CD14-positive monocyte (primary cell): ENCODE measurements at regions not wholly inside any gene's neighbourhood (a gene's known extent, or its start where the extent isn't known, plus 50 kb on each side); places are given as distances from the start of the nearest gene placed in this dataset.

ENCODE experiments used
- DNase-seq, 3 donors: peaks; one replicate each; pipeline ENCODE4 v3.0.0-alpha.2; 2011 to 2022
- H2AFZ ChIP-seq: 2 replicates; pipeline ENCODE4 v1.6.0; 2012; ENCODE audit warnings: mild to moderate bottlenecking, low read depth, low read length, inconsistent platforms; ENCODE audit not compliant: insufficient read depth, poor library complexity, severe bottlenecking
- H3K27ac ChIP-seq, 2 donors: 1 replicate in 1 of 2; 2 replicates in 1 of 2; pipeline ENCODE4 v1.5.1; 2012 to 2013; ENCODE audit warnings: low read length in 2 of 2, control low read depth in 1 of 2, inconsistent platforms in 1 of 2, low read depth in 1 of 2, mild to moderate bottlenecking in 1 of 2
- H3K27me3 ChIP-seq, 2 donors: one replicate each; pipeline versions ENCODE4 v1.6.0 to v1.6.1; 2011 to 2013; ENCODE audit warnings: low read length in 2 of 2; ENCODE audit not compliant: control insufficient read depth in 2 of 2, insufficient read depth in 2 of 2
- H3K36me3 ChIP-seq, 2 donors: replicated peaks in 1 of 2; 1 replicate in 1 of 2; 2 replicates in 1 of 2; pipeline versions ENCODE4 v1.5.1 to v1.6.1; 2012 to 2013; ENCODE audit warnings: low read length in 2 of 2, control low read depth in 1 of 2, inconsistent platforms in 1 of 2, mild to moderate bottlenecking in 1 of 2; ENCODE audit not compliant: insufficient read depth in 2 of 2, control insufficient read depth in 1 of 2
- H3K4me1 ChIP-seq, 2 donors: 1 replicate in 1 of 2; 2 replicates in 1 of 2; pipeline versions ENCODE4 v1.5.1 to v1.6.1; 2012 to 2013; ENCODE audit warnings: low read length in 2 of 2, control low read depth in 1 of 2, inconsistent platforms in 1 of 2, mild to moderate bottlenecking in 1 of 2, moderate library complexity in 1 of 2; ENCODE audit not compliant: insufficient read depth in 2 of 2, control insufficient read depth in 1 of 2
- H3K4me2 ChIP-seq: replicated peaks from 2 replicates; pipeline ENCODE3; 2012; ENCODE audit warnings: low read length, moderate library complexity, mild to moderate bottlenecking; ENCODE audit not compliant: poor library complexity, severe bottlenecking; ENCODE audit errors: extremely low read depth
- H3K4me3 ChIP-seq, 3 experiments: fragments of 200-600 bp in 1 of 3; sonication (generic) in 1 of 3; replicated peaks in 1 of 3; 1 replicate in 2 of 3; 2 replicates in 1 of 3; pipeline ENCODE4 v1.5.1; 2011 to 2013; ENCODE audit warnings: low read length in 3 of 3, mild to moderate bottlenecking in 3 of 3, control low read depth in 2 of 3, low read depth in 2 of 3, inconsistent platforms in 1 of 3, moderate library complexity in 1 of 3
- H3K79me2 ChIP-seq: 2 replicates; pipeline ENCODE4 v1.6.0; 2012; ENCODE audit warnings: mild to moderate bottlenecking, control low read depth, inconsistent platforms, low read length, moderate library complexity; ENCODE audit not compliant: insufficient read depth
- H3K9ac ChIP-seq: 2 replicates; pipeline ENCODE4 v1.6.0; 2017; ENCODE audit warnings: low read length, mild to moderate bottlenecking; ENCODE audit not compliant: insufficient read depth, poor library complexity, severe bottlenecking
- H3K9me3 ChIP-seq, 2 donors: replicated peaks in 1 of 2; 1 replicate in 1 of 2; 2 replicates in 1 of 2; pipeline versions ENCODE4 v1.5.1 to v1.6.1; 2012 to 2013; ENCODE audit warnings: low read length in 2 of 2, control low read depth in 1 of 2; ENCODE audit not compliant: control insufficient read depth in 1 of 2, insufficient read depth in 1 of 2
- H4K20me1 ChIP-seq: 2 replicates; pipeline ENCODE4 v1.6.0; 2012; ENCODE audit warnings: mild to moderate bottlenecking, low read length, control low read depth, moderate library complexity; ENCODE audit not compliant: insufficient read depth
- H3K27ac Mint-ChIP-seq, 7 donors: one replicate each; pipeline ENCODE4 v1.8.0; 2020; ENCODE audit warnings: mild to moderate bottlenecking in 7 of 7, mixed read lengths in 7 of 7, moderate library complexity in 6 of 7, inconsistent platforms in 2 of 7
- H3K27me3 Mint-ChIP-seq, 3 donors: one replicate each; pipeline ENCODE4 v1.8.0; 2021 to 2022; ENCODE audit warnings: low read depth in 3 of 3, mild to moderate bottlenecking in 3 of 3, mixed read lengths in 3 of 3, moderate library complexity in 3 of 3, inconsistent platforms in 1 of 3
- H3K36me3 Mint-ChIP-seq, 2 donors: one replicate each; pipeline ENCODE4 v1.8.0; 2020; ENCODE audit warnings: mixed read lengths in 2 of 2, inconsistent platforms in 1 of 2, mild to moderate bottlenecking in 1 of 2
- H3K4me1 Mint-ChIP-seq: one replicate; pipeline ENCODE4 v1.8.0; 2020; ENCODE audit warnings: mild to moderate bottlenecking, mixed read lengths
- H3K4me3 Mint-ChIP-seq, 2 donors: one replicate each; pipeline ENCODE4 v1.8.0; 2020; ENCODE audit warnings: mild to moderate bottlenecking in 2 of 2, mixed read lengths in 2 of 2, moderate library complexity in 1 of 2
- H3K9me3 Mint-ChIP-seq, 7 donors: one replicate each; pipeline ENCODE4 v1.8.0; 2020 to 2022; ENCODE audit warnings: mixed read lengths in 7 of 7, mild to moderate bottlenecking in 6 of 7, moderate library complexity in 6 of 7, inconsistent platforms in 2 of 7
- WGBS: methylation state at CpG from one replicate; pipeline ENCODE4 v1.1.5; 2013; ENCODE audit warnings: missing lambda C conversion rate; ENCODE audit not compliant: insufficient coverage; 5-methylcytosine and 5-hydroxymethylcytosine counted together
- intact Hi-C, 2 donors: fragments of 100-400 bp; cut with micrococcal nuclease; formaldehyde crosslinking; loops; one replicate each; pipeline versions ENCODE4 v1.15.0 to v1.15.1; 2023
- TF ChIP-seq, protein P1 (sequence below): fragments of 200-600 bp; IDR thresholded peaks from one replicate; pipeline ENCODE4 v1.8.0; 2022; ENCODE audit warnings: antibody characterized with exemption, mild to moderate bottlenecking

DNA sequence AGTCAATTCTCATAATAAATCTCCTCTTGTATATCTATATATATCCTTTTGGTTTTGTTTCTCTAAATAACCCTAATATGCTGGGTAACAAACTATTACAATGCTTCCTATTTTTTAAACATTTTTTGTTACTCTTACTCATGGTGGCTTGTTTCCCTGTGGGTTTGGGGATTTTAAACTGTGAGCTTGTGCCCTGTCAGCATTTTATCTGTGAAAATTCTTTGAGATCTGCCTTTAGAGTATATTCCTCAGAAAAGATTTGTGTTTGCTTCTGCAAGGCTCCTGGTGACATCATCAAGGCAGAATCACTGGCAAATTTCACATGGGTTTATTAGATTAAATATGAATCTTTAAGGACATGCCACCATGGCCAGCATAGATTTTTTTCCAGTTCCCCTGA, 273.6 kb downstream of the LRFN2 start:
- H3K4me3 ChIP-seq, result no peak overlapping the region

GRCh38 chr6:40312213-40313015, 274.8 kb downstream of the LRFN2 start:
- H3K27me3 ChIP-seq, result peaks cover 4 to 6% of the 10 kb centered on the region in 2 donors
- H3K4me2 ChIP-seq, result no peak overlapping the region
- H3K9me3 Mint-ChIP-seq, result no peaks in the 10 kb centered on the region
- H3K4me1 Mint-ChIP-seq, result no peaks in the 10 kb centered on the region
- no peaks in the 10 kb centered on the region for H3K4me1 ChIP-seq
- no peaks in the 10 kb centered on the region for H3K36me3 ChIP-seq
- H3K9me3 ChIP-seq, result no peaks in the 10 kb centered on the region
- TF ChIP-seq, protein P1, sequence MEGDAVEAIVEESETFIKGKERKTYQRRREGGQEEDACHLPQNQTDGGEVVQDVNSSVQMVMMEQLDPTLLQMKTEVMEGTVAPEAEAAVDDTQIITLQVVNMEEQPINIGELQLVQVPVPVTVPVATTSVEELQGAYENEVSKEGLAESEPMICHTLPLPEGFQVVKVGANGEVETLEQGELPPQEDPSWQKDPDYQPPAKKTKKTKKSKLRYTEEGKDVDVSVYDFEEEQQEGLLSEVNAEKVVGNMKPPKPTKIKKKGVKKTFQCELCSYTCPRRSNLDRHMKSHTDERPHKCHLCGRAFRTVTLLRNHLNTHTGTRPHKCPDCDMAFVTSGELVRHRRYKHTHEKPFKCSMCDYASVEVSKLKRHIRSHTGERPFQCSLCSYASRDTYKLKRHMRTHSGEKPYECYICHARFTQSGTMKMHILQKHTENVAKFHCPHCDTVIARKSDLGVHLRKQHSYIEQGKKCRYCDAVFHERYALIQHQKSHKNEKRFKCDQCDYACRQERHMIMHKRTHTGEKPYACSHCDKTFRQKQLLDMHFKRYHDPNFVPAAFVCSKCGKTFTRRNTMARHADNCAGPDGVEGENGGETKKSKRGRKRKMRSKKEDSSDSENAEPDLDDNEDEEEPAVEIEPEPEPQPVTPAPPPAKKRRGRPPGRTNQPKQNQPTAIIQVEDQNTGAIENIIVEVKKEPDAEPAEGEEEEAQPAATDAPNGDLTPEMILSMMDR, result no peak
- no peak overlapping the region for H2AFZ ChIP-seq
- no peak overlapping the region for H3K4me3 ChIP-seq
- intact Hi-C loops, result no loop called here
- no peak overlapping the region for H3K27ac ChIP-seq
- peaks cover 12 to 20% (median 13%) of the 10 kb centered on the region in 3 donors for H3K27me3 Mint-ChIP-seq
- 80% methylated on average over 5 of the region's 5 CpGs for WGBS
- no peak overlapping the region for H3K9ac ChIP-seq
- no peaks in the 10 kb centered on the region for H3K36me3 Mint-ChIP-seq
- no peaks in the 10 kb centered on the region for H3K79me2 ChIP-seq
- H3K4me3 Mint-ChIP-seq, result no peak overlapping the region
- no peak for DNase-seq
- H3K27ac Mint-ChIP-seq, result no peak overlapping the region
- H4K20me1 ChIP-seq, result no peaks in the 10 kb centered on the region

More for the DNA sequence above, 273.6 kb downstream of the LRFN2 start:
- peaks cover 7 to 9% (median 8%) of the 10 kb centered on the region in 3 donors for H3K27me3 Mint-ChIP-seq
- no peaks in the 10 kb centered on the region for H3K4me1 ChIP-seq
- H3K9ac ChIP-seq, result no peak overlapping the region
- H2AFZ ChIP-seq, result no peak overlapping the region
- no peak overlapping the region for H3K4me3 Mint-ChIP-seq
- H3K36me3 ChIP-seq, result no peaks in the 10 kb centered on the region
- no peaks in the 10 kb centered on the region for H3K36me3 Mint-ChIP-seq
- no peaks in the 10 kb centered on the region for H4K20me1 ChIP-seq
- TF ChIP-seq, protein P1, result no peak
- no peak overlapping the region for H3K4me2 ChIP-seq
- no peak for DNase-seq
- intact Hi-C loops, result no loop called here
- peaks cover 0 to 2% of the 10 kb centered on the region in 2 donors for H3K9me3 ChIP-seq
- no peaks in the 10 kb centered on the region for H3K27me3 ChIP-seq
- no peaks in the 10 kb centered on the region for H3K9me3 Mint-ChIP-seq
- H3K4me1 Mint-ChIP-seq, result no peaks in the 10 kb centered on the region
- no peak overlapping the region for H3K27ac ChIP-seq
- H3K79me2 ChIP-seq, result no peaks in the 10 kb centered on the region
- no peak overlapping the region for H3K27ac Mint-ChIP-seq
